Left lung (tissue), 4 donors: ENCODE measurements at regions not wholly inside any gene's neighbourhood (a gene's known extent, or its start where the extent isn't known, plus 50 kb on each side); places are given as distances from the start of the nearest gene placed in this dataset.
A peak's percentile ranks its signal among the peaks of the same experiment; 100 is the strongest.

Source experiments
- ATAC-seq: fragments of 200-7000 bp; cut with Tn5 transposase; one replicate; pipeline ENCODE4 v1.9.1; 2020; ENCODE audit warnings: moderate library complexity
- DNase-seq, 4 donors: peaks; one replicate each; pipeline ENCODE4 v3.0.0-alpha.2; 2013 to 2020
- H3K27ac ChIP-seq, 2 donors: fragments of 200-600 bp; sonication (generic) in 1 of 2; one replicate each; pipeline versions ENCODE4 v1.5.0 to v1.8.0; 2020 to 2021
- H3K27me3 ChIP-seq, 2 donors: fragments of 200-600 bp; sonication (generic) in 1 of 2; one replicate each; pipeline versions ENCODE4 v1.5.0 to v1.8.0; 2020 to 2021
- H3K36me3 ChIP-seq, 2 donors: fragments of 200-600 bp; sonication (generic) in 1 of 2; one replicate each; pipeline versions ENCODE4 v1.5.0 to v1.8.0; 2020 to 2021
- H3K4me1 ChIP-seq, 2 donors: fragments of 200-600 bp; one replicate each; pipeline ENCODE4 v1.8.0; 2021
- H3K4me3 ChIP-seq, 2 donors: fragments of 200-600 bp; sonication (generic) in 1 of 2; one replicate each; pipeline versions ENCODE4 v1.5.0 to v1.8.0; 2020 to 2021; ENCODE audit warnings: mild to moderate bottlenecking in 1 of 2
- H3K9me3 ChIP-seq, 2 donors: fragments of 200-600 bp; sonication (generic) in 1 of 2; one replicate each; pipeline versions ENCODE4 v1.5.0 to v1.8.0; 2020 to 2021
- CTCF ChIP-seq, 2 donors: fragments of 200-600 bp; sonication (generic) in 1 of 2; IDR thresholded peaks; one replicate each; pipeline versions ENCODE4 v1.5.0 to v1.8.0; 2021; ENCODE audit warnings: antibody characterized with exemption in 2 of 2
- intact Hi-C, 2 donors: fragments of 100-400 bp; cut with DNase I; formaldehyde crosslinking; loops; one replicate each; pipeline versions ENCODE4 v1.11.2 to v1.14.2; 2022
- donor health status: DM: no; HTN: yes; CAD: no.
- donor health status: DM: no; HTN: no; CAD: no.

GRCh38 chr1:219039017-219039681 is 134.5 kb upstream of the LYPLAL1 start:
- intact Hi-C loops, result no loop called here
- no peaks in the 10 kb centered on the region for H3K4me1 ChIP-seq
- H3K4me3 ChIP-seq, result no peak overlapping the region
- H3K27ac ChIP-seq, result peak overlapping the region in 1 of 2 donors; percentile 0
- DNase-seq (no peak), ATAC-seq (peak; percentile 78)
- H3K9me3 ChIP-seq, result peaks cover 0 to 3% of the 10 kb centered on the region in 2 donors
- no peaks in the 10 kb centered on the region for H3K36me3 ChIP-seq
- TF ChIP-seq CTCF (IDR thresholded peaks at IDR 0.05), result no peak
- no peaks in the 10 kb centered on the region for H3K27me3 ChIP-seq

GRCh38 chr1:219039682-219040154 is 134.0 kb upstream of the LYPLAL1 start:
- DNase-seq, result no peak
- no peaks in the 10 kb centered on the region for H3K36me3 ChIP-seq
- H3K4me1 ChIP-seq, result no peaks in the 10 kb centered on the region
- H3K27me3 ChIP-seq, result no peaks in the 10 kb centered on the region
- no peak for TF ChIP-seq CTCF (IDR thresholded peaks at IDR 0.05)
- H3K27ac ChIP-seq, result peak overlapping the region in 1 of 2 donors; percentile 0
- ATAC-seq, result peak; percentile 81
- intact Hi-C loops, result no loop called here
- no peak overlapping the region for H3K4me3 ChIP-seq
- H3K9me3 ChIP-seq, result peaks cover 0 to 3% of the 10 kb centered on the region in 2 donors

GRCh38 chr1:219040291-219040690 is 133.4 kb upstream of the LYPLAL1 start:
- Histone ChIP-seq H3K27me3 (no peaks in the 10 kb centered on the region), H3K4me1 (no peaks in the 10 kb centered on the region)

GRCh38 chr1:219041141-219041540 is 132.5 kb upstream of the LYPLAL1 start:
- H3K27me3 ChIP-seq, result no peaks in the 10 kb centered on the region
- no peak for DNase-seq
- no peak for ATAC-seq
- H3K36me3 ChIP-seq, result no peaks in the 10 kb centered on the region
- no peak overlapping the region for H3K27ac ChIP-seq
- H3K4me3 ChIP-seq, result no peak overlapping the region
- no peak for TF ChIP-seq CTCF (IDR thresholded peaks at IDR 0.05)
- H3K9me3 ChIP-seq, result peaks cover 0 to 3% of the 10 kb centered on the region in 2 donors
- intact Hi-C loops, result no loop called here
- no peaks in the 10 kb centered on the region for H3K4me1 ChIP-seq

More at GRCh38 chr1:219040291-219040690, 133.4 kb upstream of the LYPLAL1 start:
- no peak overlapping the region for H3K4me3 ChIP-seq
- H3K36me3 ChIP-seq, result no peaks in the 10 kb centered on the region
- intact Hi-C loops, result no loop called here
- peaks cover 0 to 3% of the 10 kb centered on the region in 2 donors for H3K9me3 ChIP-seq
- H3K27ac ChIP-seq, result peak overlapping the region in 1 of 2 donors; percentile 0
- DNase-seq (no peak), ATAC-seq (peak; percentile 8)
- TF ChIP-seq CTCF (IDR thresholded peaks at IDR 0.05), result no peak

- Histone ChIP-seq H3K4me3 (no peak overlapping the region), H3K27me3 (no peaks in the 10 kb centered on the region), H3K4me1 (no peaks in the 10 kb centered on the region), H3K27ac (no peak overlapping the region), H3K9me3 (peaks cover 0 to 3% of the 10 kb centered on the region in 2 donors), H3K36me3 (no peaks in the 10 kb centered on the region)
- TF ChIP-seq CTCF (IDR thresholded peaks at IDR 0.05), result no peak
- no peak for ATAC-seq
- no peak for DNase-seq
- intact Hi-C loops, result no loop called here
Observed at GRCh38 chr1:219041818-219042217, 131.9 kb upstream of the LYPLAL1 start.
